ENCODE measurements at regions not wholly inside any gene's neighbourhood (a gene's known extent, or its start where the extent isn't known, plus 50 kb on each side); places are given as distances from the start of the nearest gene placed in this dataset.

DNA sequence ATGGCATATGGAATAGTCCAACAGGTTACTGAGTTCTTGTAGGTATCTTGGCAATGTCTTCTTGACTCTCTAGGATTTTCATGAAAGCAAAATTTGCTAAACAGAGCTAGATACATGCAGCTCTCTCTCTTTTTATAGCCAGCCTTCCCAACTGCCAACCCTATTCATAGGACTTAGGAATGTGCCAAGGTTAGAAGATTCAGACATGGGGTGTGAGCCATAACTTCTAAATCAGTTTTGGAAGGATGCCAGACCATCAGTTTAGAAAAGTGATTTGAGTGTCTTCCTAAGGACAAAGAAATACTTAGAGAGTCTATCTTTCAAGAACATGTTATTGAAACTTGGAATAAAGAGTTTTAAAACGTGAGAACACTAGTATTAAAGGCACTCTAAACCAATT is 619.5 kb upstream of the FANCL start:
- ATAC-seq: no peak
- intact Hi-C loops (cut with micrococcal nuclease; ENCODE audit: unreplicated experiment) (no loop called here), in situ Hi-C loops (cut with HindIII; ENCODE audit: low pct_unique_long_range_greater_than_20kb, low sequenced_read_pairs) (no loop called here)
- H3K4me3 ChIP-seq (ENCODE audit: low read depth in 2 of 2, low read length in 2 of 2): no peak overlapping the region
- no peak overlapping the region for H3K27ac ChIP-seq (ENCODE audit: low read length)
- no peak for DNase-seq (ENCODE audit: low read depth, low spot score)
- no peaks in the 10 kb centered on the region for H3K4me1 ChIP-seq (ENCODE audit: control insufficient read depth, insufficient read depth, low read length)
- H3K27me3 ChIP-seq (ENCODE audit: control insufficient read depth, insufficient read depth, low read length): no peaks in the 10 kb centered on the region
- POLR2A ChIA-PET: no interaction called here
- 0 out of 2 replicates have a peak, but pooled peaks cover 3% of the 10 kb centered on the region for H3K9me3 ChIP-seq (ENCODE audit: control insufficient read depth, insufficient read depth, low read depth, low read length)
- CTCF ChIA-PET: no interaction called here
- no peak for TF ChIP-seq CTCF (IDR thresholded peaks at IDR 0.05)
- TF ChIP-seq TCF7L2 (IDR thresholded peaks at IDR 0.05; ENCODE audit: low read depth, low read length): no peak
- no peak for TF ChIP-seq REST (IDR thresholded peaks at IDR 0.05; ENCODE audit: insufficient read depth in 1 of 2, low read depth in 2 of 2, low read length in 1 of 2)
- H3K36me3 ChIP-seq (ENCODE audit: control insufficient read depth, insufficient read depth, low read length): no peaks in the 10 kb centered on the region
- no TSS peak for BruUV-seq (replicated peaks)

GRCh38 chr2:58856100-58856499 is 615.0 kb upstream of the FANCL start:
- intact Hi-C loops (cut with micrococcal nuclease; ENCODE audit: unreplicated experiment) (no loop called here), in situ Hi-C loops (cut with HindIII; ENCODE audit: low pct_unique_long_range_greater_than_20kb, low sequenced_read_pairs) (no loop called here)
- BruUV-seq (replicated peaks): no TSS peak
- DNase-seq (ENCODE audit: low read depth, low spot score) (no peak), ATAC-seq (no peak)
- Histone ChIP-seq H3K27me3 (ENCODE audit: control insufficient read depth, insufficient read depth, low read length) (no peaks in the 10 kb centered on the region), H3K36me3 (ENCODE audit: control insufficient read depth, insufficient read depth, low read length) (no peaks in the 10 kb centered on the region), H3K9me3 (ENCODE audit: control insufficient read depth, insufficient read depth, low read depth, low read length) (0 out of 2 replicates have a peak, but pooled peaks cover 3% of the 10 kb centered on the region), H3K4me1 (ENCODE audit: control insufficient read depth, insufficient read depth, low read length) (no peaks in the 10 kb centered on the region), H3K27ac (ENCODE audit: low read length) (no peak overlapping the region), H3K4me3 (ENCODE audit: low read depth in 2 of 2, low read length in 2 of 2) (no peak overlapping the region)
- TF ChIP-seq SIN3A (IDR thresholded peaks at IDR 0.05; ENCODE audit: borderline replicate concordance, insufficient read depth, low read depth, low read length): no peak
- TF ChIP-seq CTCF (IDR thresholded peaks at IDR 0.05): no peak
- TF ChIP-seq REST (IDR thresholded peaks at IDR 0.05; ENCODE audit: insufficient read depth in 1 of 2, low read depth in 2 of 2, low read length in 1 of 2): no peak
- no peak for TF ChIP-seq TCF7L2 (IDR thresholded peaks at IDR 0.05; ENCODE audit: low read depth, low read length)
- TF ChIP-seq POLR2AphosphoS5 (IDR thresholded peaks at IDR 0.05; ENCODE audit: low read depth, low read length): no peak
- ChIA-PET CTCF (no interaction called here), POLR2A (no interaction called here)
